ENCODE measurements at regions not wholly inside any gene's neighbourhood (a gene's known extent, or its start where the extent isn't known, plus 50 kb on each side); places are given as distances from the start of the nearest gene placed in this dataset.
A peak's percentile ranks its signal among the peaks of the same experiment; 100 is the strongest.

DNA sequence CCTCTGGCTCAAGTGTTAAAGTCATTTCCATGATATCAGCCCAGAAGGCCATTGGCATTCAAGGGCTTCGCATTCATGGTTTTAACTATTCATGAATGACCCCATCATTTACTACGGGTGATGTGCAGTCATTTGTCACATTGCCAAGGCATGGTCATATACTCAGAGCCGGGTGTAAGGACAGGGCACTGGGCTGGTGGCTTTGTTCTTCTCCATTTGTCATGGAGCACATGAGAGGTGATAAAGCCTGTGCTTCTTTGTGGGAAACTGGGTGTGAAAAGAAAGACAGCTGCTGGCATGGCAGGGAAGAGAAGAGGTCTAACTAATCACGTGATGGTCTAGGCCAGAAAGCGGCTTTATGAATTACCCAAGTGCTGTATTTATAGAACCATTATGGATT is 132.2 kb upstream of the PLXNA4 start (continued):
- TF ChIP-seq REST (IDR thresholded peaks at IDR 0.05; ENCODE audit: unreplicated experiment) (no peak), NANOG (IDR thresholded peaks at IDR 0.05; ENCODE audit: borderline replicate concordance) (no peak), JUNB (IDR thresholded peaks at IDR 0.05; ENCODE audit: unreplicated experiment) (no peak), ZNF114 (CRISPR knock-in tag; IDR thresholded peaks at IDR 0.05) (no peak), POLR2AphosphoS5 (IDR thresholded peaks at IDR 0.05; ENCODE audit: low read depth) (no peak), EZH2phosphoT487 (IDR thresholded peaks at IDR 0.05; ENCODE audit: unreplicated experiment) (no peak), ETS1 (IDR thresholded peaks at IDR 0.05) (no peak)

DNA sequence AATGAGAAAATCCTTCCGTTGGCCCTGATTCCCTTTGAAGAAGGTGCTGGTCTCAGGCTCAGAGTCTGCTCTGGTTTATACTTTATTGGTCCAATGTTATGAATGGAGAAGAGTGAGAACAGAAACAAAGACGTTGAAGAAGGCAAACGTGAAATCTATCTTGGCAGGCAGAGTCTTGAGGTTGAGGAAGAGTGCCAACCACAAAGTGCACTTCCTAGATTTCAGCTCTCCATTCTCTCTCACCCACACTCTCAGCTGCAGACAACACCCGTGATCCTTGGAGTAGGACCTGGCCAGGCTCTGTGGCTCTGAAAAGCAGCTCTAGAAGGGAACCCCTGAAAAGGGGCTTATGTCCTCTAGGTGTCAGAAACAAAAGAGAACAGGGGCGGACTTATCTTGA is 128.9 kb upstream of the PLXNA4 start:
- Histone ChIP-seq H3K36me3 (ENCODE audit: insufficient read depth) (no peaks in the 10 kb centered on the region), H2AFZ (0 out of 2 replicates have a peak overlapping the region, but pooled peaks have one; percentile 14), H3F3A (replicated peaks; ENCODE audit: low read depth) (no peaks in the 10 kb centered on the region), H3K27ac (ENCODE audit: low read depth) (no peak overlapping the region), H4K20me1 (replicated peaks; ENCODE audit: insufficient read depth) (no peaks in the 10 kb centered on the region), H3K4me1 (ENCODE audit: insufficient read depth) (no peaks in the 10 kb centered on the region; the same call in 1 of the 2 replicates), H3K27me3 (ENCODE audit: insufficient read depth) (no peaks in the 10 kb centered on the region), H3K79me2 (replicated peaks; ENCODE audit: insufficient read depth) (no peaks in the 10 kb centered on the region), H3K4me2 (no peak overlapping the region), H3K9me2 (ENCODE audit: insufficient read depth) (peaks cover 5% of the 10 kb centered on the region), H3K4me3 (no peak overlapping the region)
- H3K9me3 Mint-ChIP-seq: no peaks in the 10 kb centered on the region
- H3K36me3 Mint-ChIP-seq (ENCODE audit: low read depth): no peaks in the 10 kb centered on the region
- no peak overlapping the region for H3K27ac Mint-ChIP-seq
- ATAC-seq (no peak), DNase-seq (ENCODE audit: low spot score) (no peak)
- peaks cover 6% of the 10 kb centered on the region for H3K27me3 Mint-ChIP-seq (ENCODE audit: insufficient read depth, low read depth, poor library complexity)
- H3K4me1 Mint-ChIP-seq: no peaks in the 10 kb centered on the region; the same call in 2 of the 3 replicates
- H3K4me3 Mint-ChIP-seq: no peak overlapping the region
- TF ChIP-seq REST (IDR thresholded peaks at IDR 0.05; ENCODE audit: unreplicated experiment): no peak
- no peak for TF ChIP-seq POLR2AphosphoS5 (IDR thresholded peaks at IDR 0.05; ENCODE audit: low read depth)
- TF ChIP-seq NANOG (IDR thresholded peaks at IDR 0.05; ENCODE audit: borderline replicate concordance): no peak
- TF ChIP-seq CREB1 (CRISPR knock-in tag; IDR thresholded peaks at IDR 0.05; ENCODE audit: low read depth): no peak
- TF ChIP-seq ZNF462 (CRISPR knock-in tag; IDR thresholded peaks at IDR 0.05): no peak
- TF ChIP-seq ZNF331 (CRISPR knock-in tag; IDR thresholded peaks at IDR 0.05; ENCODE audit: low read depth): no peak
- no peak for TF ChIP-seq JUNB (IDR thresholded peaks at IDR 0.05; ENCODE audit: unreplicated experiment)
- TF ChIP-seq EZH2 (IDR thresholded peaks at IDR 0.05; ENCODE audit: low read depth, unreplicated experiment): no peak
- no peak for TF ChIP-seq EZH2phosphoT487 (IDR thresholded peaks at IDR 0.05; ENCODE audit: unreplicated experiment)

Measured in GM23338 (cell line).